Ammon's horn (tissue), 1 donor: ENCODE measurements at regions not wholly inside any gene's neighbourhood (a gene's known extent, or its start where the extent isn't known, plus 50 kb on each side); places are given as distances from the start of the nearest gene placed in this dataset.
"Not testable (repeated sequence)": the region's sequence is repeated elsewhere in the genome, so short reads cannot be mapped to it uniquely, and the experiment has no call there.

Experiments used
- DNase-seq: peaks from one replicate; pipeline ENCODE4 v3.0.0-alpha.2; 2016; ENCODE audit warnings: low spot score

- no peak for DNase-seq
These were observed 50.2 kb upstream of the SNAPC3 start for GRCh38 chr9:15372455-15372854.

GRCh38 chr9:15371448-15371845 is 51.2 kb upstream of the SNAPC3 start:
- no peak for DNase-seq

- DNase-seq, result peak; percentile 50
These were observed 51.9 kb upstream of the SNAPC3 start for GRCh38 chr9:15370466-15371447.

- no peak for DNase-seq
These were observed 52.8 kb upstream of the SNAPC3 start for GRCh38 chr9:15369871-15370270.

GRCh38 chr9:15369238-15369637 is 53.4 kb upstream of the SNAPC3 start:
- no peak for DNase-seq

GRCh38 chr9:15364975-15365553 is 57.6 kb upstream of the SNAPC3 start:
- DNase-seq, result not testable (repeated sequence)

- no peak for DNase-seq
These were observed 54.7 kb upstream of the TTC39B start for GRCh38 chr9:15361737-15362136.

- DNase-seq, result no peak
These were observed 50.1 kb upstream of the TTC39B start for GRCh38 chr9:15357050-15357653.
